Mesenchymal stem cell (in vitro differentiated cells and primary cell): ENCODE measurements at regions not wholly inside any gene's neighbourhood (a gene's known extent, or its start where the extent isn't known, plus 50 kb on each side); places are given as distances from the start of the nearest gene placed in this dataset.
A peak's percentile ranks its signal among the peaks of the same experiment; 100 is the strongest.

Source experiments
- DNase-seq: peaks from one replicate; pipeline ENCODE4 v3.0.0-alpha.2; 2013
- H2AFZ ChIP-seq: one replicate; pipeline ENCODE4 v1.6.1; 2013; ENCODE audit warnings: low read depth, mild to moderate bottlenecking, control low read depth, inconsistent platforms, low read length, moderate library complexity
- H2AK5ac ChIP-seq: 2 replicates; pipeline ENCODE4 v1.6.1; 2013; ENCODE audit warnings: low read length, moderate library complexity, mild to moderate bottlenecking, inconsistent platforms; ENCODE audit not compliant: severe bottlenecking
- H2BK120ac ChIP-seq: one replicate; pipeline ENCODE4 v1.6.1; 2013; ENCODE audit warnings: low read depth, mild to moderate bottlenecking, inconsistent platforms, low read length, moderate library complexity
- H2BK12ac ChIP-seq, 2 experiments: one replicate each; pipeline ENCODE4 v1.6.1; 2013; ENCODE audit warnings: inconsistent platforms in 2 of 2, low read length in 2 of 2, mild to moderate bottlenecking in 2 of 2, moderate library complexity in 2 of 2, control low read depth in 1 of 2
- H2BK15ac ChIP-seq: one replicate; pipeline ENCODE4 v1.6.1; 2013; ENCODE audit warnings: mild to moderate bottlenecking, low read depth, inconsistent platforms; ENCODE audit not compliant: poor library complexity, severe bottlenecking
- H2BK5ac ChIP-seq: 2 replicates; pipeline ENCODE4 v1.6.1; 2013; ENCODE audit warnings: low read depth, mild to moderate bottlenecking, low read length, control low read depth, inconsistent platforms; ENCODE audit not compliant: poor library complexity, severe bottlenecking
- H3K14ac ChIP-seq, 2 experiments: one replicate each; pipeline ENCODE4 v1.6.1; 2013; ENCODE audit warnings: inconsistent platforms in 2 of 2, low read length in 2 of 2, control low read depth in 1 of 2, mild to moderate bottlenecking in 1 of 2, moderate library complexity in 1 of 2
- H3K18ac ChIP-seq, 2 experiments: one replicate each; pipeline ENCODE4 v1.6.1; 2013; ENCODE audit warnings: inconsistent platforms in 2 of 2, low read length in 2 of 2, control low read depth in 1 of 2, low read depth in 1 of 2, mild to moderate bottlenecking in 1 of 2
- H3K23ac ChIP-seq, 2 experiments: one replicate each; pipeline ENCODE4 v1.6.1; 2013; ENCODE audit warnings: inconsistent platforms in 2 of 2, low read length in 2 of 2, mild to moderate bottlenecking in 2 of 2, moderate library complexity in 2 of 2, control low read depth in 1 of 2
- H3K27ac ChIP-seq: 2 replicates; pipeline ENCODE4 v1.5.1; 2013; ENCODE audit warnings: mild to moderate bottlenecking, moderate library complexity, low read length, control low read depth, inconsistent platforms; ENCODE audit not compliant: poor library complexity, severe bottlenecking
- H3K27me3 ChIP-seq, 2 experiments: 2 replicates each; pipeline versions ENCODE4 v1.6.1 to v1.7.0; 2013; ENCODE audit warnings: low read length in 2 of 2, mild to moderate bottlenecking in 2 of 2, moderate library complexity in 2 of 2, control low read depth in 1 of 2, inconsistent platforms in 1 of 2; ENCODE audit not compliant: control insufficient read depth in 1 of 2, insufficient read depth in 1 of 2
- H3K36me3 ChIP-seq, 2 experiments: 2 replicates each; pipeline versions ENCODE4 v1.6.1 to v1.7.0; 2013; ENCODE audit warnings: low read length in 2 of 2, control low read depth in 1 of 2, inconsistent platforms in 1 of 2, low read depth in 1 of 2, mild to moderate bottlenecking in 1 of 2; ENCODE audit not compliant: insufficient read depth in 2 of 2, control insufficient read depth in 1 of 2
- H3K4ac ChIP-seq, 2 experiments: one replicate each; pipeline ENCODE4 v1.6.1; 2013; ENCODE audit warnings: inconsistent platforms in 2 of 2, low read length in 2 of 2, mild to moderate bottlenecking in 2 of 2, moderate library complexity in 2 of 2, control low read depth in 1 of 2, low read depth in 1 of 2
- H3K4me1 ChIP-seq: 2 replicates; pipeline ENCODE4 v1.6.1; 2013; ENCODE audit warnings: low read depth, low read length, control low read depth; ENCODE audit not compliant: control insufficient read depth, insufficient read depth
- H3K4me2 ChIP-seq: 2 replicates; pipeline ENCODE4 v1.6.1; 2013; ENCODE audit warnings: low read length, mild to moderate bottlenecking, inconsistent platforms; ENCODE audit not compliant: poor library complexity, severe bottlenecking
- H3K4me3 ChIP-seq, 2 experiments: 2 replicates each; pipeline versions ENCODE4 v1.5.1 to v1.7.0; 2013; ENCODE audit warnings: low read length in 2 of 2, mild to moderate bottlenecking in 2 of 2, control low read depth in 1 of 2, low read depth in 1 of 2; ENCODE audit not compliant: insufficient read depth in 1 of 2
- H3K79me1 ChIP-seq: replicated peaks from 2 replicates; pipeline ENCODE4 v1.6.1; 2013; ENCODE audit warnings: mild to moderate bottlenecking, control low read depth, low read length, inconsistent platforms; ENCODE audit not compliant: poor library complexity, severe bottlenecking
- H3K9ac ChIP-seq: 2 replicates; pipeline ENCODE4 v1.7.0; 2013; ENCODE audit warnings: mild to moderate bottlenecking, low read length, moderate library complexity
- H3K9me3 ChIP-seq: 2 replicates; pipeline ENCODE4 v1.7.0; 2013; ENCODE audit warnings: mild to moderate bottlenecking, low read length; ENCODE audit not compliant: control insufficient read depth
- H4K8ac ChIP-seq: one replicate; pipeline ENCODE4 v1.6.1; 2013; ENCODE audit warnings: inconsistent platforms, mild to moderate bottlenecking, low read length, moderate library complexity
- H4K91ac ChIP-seq: one replicate; pipeline ENCODE4 v1.6.1; 2013; ENCODE audit warnings: mild to moderate bottlenecking, low read length, inconsistent platforms
- WGBS: methylation state at CpG from one replicate; pipeline ENCODE4 v1.1.7; 2013; ENCODE audit warnings: mixed read lengths; 5-methylcytosine and 5-hydroxymethylcytosine counted together

- H2AFZ ChIP-seq, result no peak overlapping the region
- WGBS, result 100% methylated on average over 3 of the region's 3 CpGs
- DNase-seq, result no peak
Observed at GRCh38 chr2:39925312-39925711, 146.3 kb upstream of the THUMPD2 start.

GRCh38 chr2:39923455-39923854, 144.4 kb upstream of the THUMPD2 start:
- no peak overlapping the region for H2BK12ac ChIP-seq
- no peak overlapping the region for H3K9ac ChIP-seq
- H2AK5ac ChIP-seq, result no peak overlapping the region
- H2AFZ ChIP-seq, result no peak overlapping the region
- H2BK5ac ChIP-seq, result no peak overlapping the region
- peaks cover 2% of the 10 kb centered on the region for H3K4me1 ChIP-seq
- H3K4ac ChIP-seq, result no peak overlapping the region
- WGBS, result 71% methylated on average over 2 of the region's 2 CpGs
- no peak overlapping the region for H3K4me3 ChIP-seq
- no peak overlapping the region for H4K8ac ChIP-seq
- H2BK15ac ChIP-seq, result no peak overlapping the region
- no peak overlapping the region for H3K23ac ChIP-seq
- no peaks in the 10 kb centered on the region for H3K36me3 ChIP-seq
- no peak for DNase-seq
- H3K27ac ChIP-seq, result no peak overlapping the region
- no peaks in the 10 kb centered on the region for H3K79me1 ChIP-seq
- no peak overlapping the region for H3K18ac ChIP-seq
- no peak overlapping the region for H3K4me2 ChIP-seq
- H3K9me3 ChIP-seq, result no peaks in the 10 kb centered on the region
- no peak overlapping the region for H2BK120ac ChIP-seq
- H3K27me3 ChIP-seq, result no peaks in the 10 kb centered on the region
- H4K91ac ChIP-seq, result no peak overlapping the region
- no peak overlapping the region for H3K14ac ChIP-seq

More at GRCh38 chr2:39925312-39925711, 146.3 kb upstream of the THUMPD2 start:
- Histone ChIP-seq H3K27ac (no peak overlapping the region), H2BK15ac (no peak overlapping the region), H3K36me3 (no peaks in the 10 kb centered on the region), H3K4me2 (no peak overlapping the region), H3K27me3 (no peaks in the 10 kb centered on the region), H3K23ac (no peak overlapping the region), H3K9me3 (no peaks in the 10 kb centered on the region), H2AK5ac (no peak overlapping the region), H2BK12ac (no peak overlapping the region), H2BK5ac (no peak overlapping the region), H4K8ac (no peak overlapping the region), H3K79me1 (no peaks in the 10 kb centered on the region), H3K14ac (no peak overlapping the region), H4K91ac (no peak overlapping the region), H3K4ac (no peak overlapping the region), H2BK120ac (no peak overlapping the region), H3K9ac (no peak overlapping the region), H3K18ac (no peak overlapping the region), H3K4me3 (no peak overlapping the region), H3K4me1 (peaks cover 2% of the 10 kb centered on the region)

GRCh38 chr2:39922679-39923405, 143.8 kb upstream of the THUMPD2 start:
- H4K91ac ChIP-seq, result no peak overlapping the region

GRCh38 chr2:39920307-39920801, 141.3 kb upstream of the THUMPD2 start:
- WGBS, result 78% methylated on average over 5 of the region's 5 CpGs
- DNase-seq, result no peak
- Histone ChIP-seq H2AFZ (no peak overlapping the region), H2BK120ac (no peak overlapping the region), H3K27me3 (no peaks in the 10 kb centered on the region), H3K4me1 (peaks cover 2% of the 10 kb centered on the region), H3K9ac (no peak overlapping the region), H3K79me1 (no peaks in the 10 kb centered on the region), H3K4me2 (no peak overlapping the region), H3K27ac (no peak overlapping the region), H2AK5ac (no peak overlapping the region), H2BK5ac (no peak overlapping the region), H3K23ac (no peak overlapping the region), H3K14ac (no peak overlapping the region), H4K91ac (no peak overlapping the region), H3K9me3 (no peaks in the 10 kb centered on the region), H3K4ac (no peak overlapping the region), H3K36me3 (no peaks in the 10 kb centered on the region), H2BK15ac (peak overlapping the region; percentile 44), H3K4me3 (no peak overlapping the region), H4K8ac (no peak overlapping the region), H3K18ac (no peak overlapping the region), H2BK12ac (no peak overlapping the region)

More at GRCh38 chr2:39922679-39923405, 143.8 kb upstream of the THUMPD2 start:
- Histone ChIP-seq H2BK5ac (no peak overlapping the region), H3K18ac (no peak overlapping the region), H3K14ac (no peak overlapping the region), H2BK12ac (no peak overlapping the region), H2AK5ac (no peak overlapping the region), H2AFZ (no peak overlapping the region), H4K8ac (no peak overlapping the region), H3K4me1 (peaks cover 2% of the 10 kb centered on the region), H3K4ac (no peak overlapping the region), H2BK15ac (no peak overlapping the region), H3K9me3 (no peaks in the 10 kb centered on the region), H3K36me3 (no peaks in the 10 kb centered on the region), H3K27me3 (no peaks in the 10 kb centered on the region), H3K27ac (no peak overlapping the region), H2BK120ac (no peak overlapping the region), H3K79me1 (no peaks in the 10 kb centered on the region), H3K4me2 (no peak overlapping the region), H3K4me3 (no peak overlapping the region), H3K23ac (no peak overlapping the region), H3K9ac (no peak overlapping the region)
- WGBS, result 89% methylated on average over 2 of the region's 5 CpGs
- no peak for DNase-seq
